Myocyte (in vitro differentiated cells): ENCODE measurements at regions not wholly inside any gene's neighbourhood (a gene's known extent, or its start where the extent isn't known, plus 50 kb on each side); places are given as distances from the start of the nearest gene placed in this dataset.
"Not testable (repeated sequence)": the region's sequence is repeated elsewhere in the genome, so short reads cannot be mapped to it uniquely, and the experiment has no call there.

ENCODE experiments used
- DNase-seq: peaks from one replicate; pipeline ENCODE4 v3.0.0-alpha.2; 2012; ENCODE audit warnings: low read depth

GRCh38 chr6:93835451-93836145, 416.2 kb upstream of the EPHA7 start:
- DNase-seq, result not testable (repeated sequence)

GRCh38 chr6:93835026-93835425, 415.7 kb upstream of the EPHA7 start:
- not testable (repeated sequence) for DNase-seq

- not testable (repeated sequence) for DNase-seq
Measured at GRCh38 chr6:93833326-93833725, 414.0 kb upstream of the EPHA7 start.

GRCh38 chr6:93829757-93830156, 410.4 kb upstream of the EPHA7 start:
- not testable (repeated sequence) for DNase-seq

GRCh38 chr6:93829009-93829408, 409.6 kb upstream of the EPHA7 start:
- DNase-seq, result no peak

GRCh38 chr6:93828553-93828952, 409.2 kb upstream of the EPHA7 start:
- no peak for DNase-seq

- no peak for DNase-seq
Measured at GRCh38 chr6:93827728-93828127, 408.4 kb upstream of the EPHA7 start.

GRCh38 chr6:93825950-93826349, 406.6 kb upstream of the EPHA7 start:
- no peak for DNase-seq

GRCh38 chr6:93823489-93823888, 404.1 kb upstream of the EPHA7 start:
- DNase-seq, result no peak

GRCh38 chr6:93822434-93823265, 403.3 kb upstream of the EPHA7 start:
- no peak for DNase-seq

- DNase-seq, result no peak
Measured at GRCh38 chr6:93821953-93822352, 402.6 kb upstream of the EPHA7 start.

- no peak for DNase-seq
Measured at GRCh38 chr6:93820465-93821082, 401.2 kb upstream of the EPHA7 start.

GRCh38 chr6:93819189-93819588, 399.8 kb upstream of the EPHA7 start:
- peak; percentile 37 for DNase-seq

- DNase-seq, result no peak
Measured at GRCh38 chr6:93817937-93818336, 398.6 kb upstream of the EPHA7 start.

GRCh38 chr6:93806409-93807270, 387.3 kb upstream of the EPHA7 start:
- no peak for DNase-seq

- no peak for DNase-seq
Measured at GRCh38 chr6:93801101-93801847, 381.9 kb upstream of the EPHA7 start.

- peak; percentile 41 for DNase-seq
Measured at GRCh38 chr6:93799226-93799625, 379.9 kb upstream of the EPHA7 start.

- DNase-seq, result no peak
Measured at GRCh38 chr6:93794166-93794565, 374.8 kb upstream of the EPHA7 start.

- peak; percentile 55 for DNase-seq
Measured at GRCh38 chr6:93792746-93793145, 373.4 kb upstream of the EPHA7 start.

GRCh38 chr6:93790981-93791380, 371.6 kb upstream of the EPHA7 start:
- DNase-seq, result no peak

GRCh38 chr6:93789532-93789931, 370.2 kb upstream of the EPHA7 start:
- DNase-seq, result no peak
